Breast epithelium (tissue), 3 donors: ENCODE measurements at regions not wholly inside any gene's neighbourhood (a gene's known extent, or its start where the extent isn't known, plus 50 kb on each side); places are given as distances from the start of the nearest gene placed in this dataset.

Source experiments
- CTCF ChIP-seq, 3 donors: fragments of 450-650 bp; IDR thresholded peaks; one replicate each; pipeline ENCODE4 v1.5.1; 2016 to 2017; ENCODE audit warnings: antibody characterized with exemption in 3 of 3, mild to moderate bottlenecking in 3 of 3, moderate library complexity in 3 of 3
- POLR2A ChIP-seq: fragments of 450-650 bp; IDR thresholded peaks from one replicate; pipeline ENCODE4 v1.6.1; 2016; ENCODE audit warnings: antibody characterized with exemption, mild to moderate bottlenecking, moderate library complexity
- POLR2AphosphoS5 ChIP-seq, 3 donors: sonication (generic); formaldehyde crosslinking; IDR thresholded peaks; one replicate each; pipeline ENCODE4 v1.6.1; 2017; ENCODE audit warnings: antibody characterized with exemption in 3 of 3

- no peak for TF ChIP-seq CTCF (IDR thresholded peaks at IDR 0.05)
- TF ChIP-seq POLR2A = no peak
- TF ChIP-seq POLR2AphosphoS5 (IDR thresholded peaks at IDR 0.05) = no peak
Measured at GRCh38 chr5:103408408-103408807, 149.8 kb downstream of the MACIR start.
